ENCODE measurements at regions not wholly inside any gene's neighbourhood (a gene's known extent, or its start where the extent isn't known, plus 50 kb on each side); places are given as distances from the start of the nearest gene placed in this dataset.
"Not testable (repeated sequence)": the region's sequence is repeated elsewhere in the genome, so short reads cannot be mapped to it uniquely, and the experiment has no call there.

DNA sequence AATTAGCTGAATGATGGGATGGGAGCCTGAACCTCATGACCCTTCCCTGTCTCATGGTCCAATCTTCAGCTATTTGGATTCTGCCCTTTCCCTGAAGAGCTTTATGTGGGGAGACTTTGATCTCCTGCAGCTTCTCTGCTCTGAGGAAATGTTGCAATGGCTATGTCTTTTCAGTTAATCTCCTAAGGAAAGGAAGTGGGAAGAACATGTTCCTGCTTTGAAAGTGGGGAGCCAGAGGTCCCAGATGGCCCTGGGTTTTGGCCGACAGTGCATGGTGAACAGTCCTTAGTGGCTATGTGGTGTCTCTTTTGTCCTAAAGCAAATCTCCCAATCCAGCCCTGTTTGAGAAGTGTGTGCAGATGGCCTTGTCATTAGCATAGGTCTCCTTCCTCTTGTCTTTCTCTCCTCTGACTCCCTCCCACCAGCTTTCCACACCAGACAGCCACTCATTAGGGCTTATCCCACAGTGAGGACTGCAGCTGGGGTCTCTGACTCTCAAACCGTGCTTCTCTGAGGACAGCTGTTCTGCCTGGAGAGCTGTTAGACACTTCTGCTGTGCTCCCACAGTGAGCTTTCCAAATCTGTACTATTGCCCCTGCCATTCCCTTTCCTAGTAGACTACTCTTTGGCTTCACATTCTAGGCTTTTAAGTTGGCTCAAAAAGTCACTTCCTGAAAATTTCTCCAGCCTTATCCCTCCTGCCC lies 365.8 kb upstream of the UMPS start:
- no peak for DNase-seq (ENCODE audit: low spot score)

DNA sequence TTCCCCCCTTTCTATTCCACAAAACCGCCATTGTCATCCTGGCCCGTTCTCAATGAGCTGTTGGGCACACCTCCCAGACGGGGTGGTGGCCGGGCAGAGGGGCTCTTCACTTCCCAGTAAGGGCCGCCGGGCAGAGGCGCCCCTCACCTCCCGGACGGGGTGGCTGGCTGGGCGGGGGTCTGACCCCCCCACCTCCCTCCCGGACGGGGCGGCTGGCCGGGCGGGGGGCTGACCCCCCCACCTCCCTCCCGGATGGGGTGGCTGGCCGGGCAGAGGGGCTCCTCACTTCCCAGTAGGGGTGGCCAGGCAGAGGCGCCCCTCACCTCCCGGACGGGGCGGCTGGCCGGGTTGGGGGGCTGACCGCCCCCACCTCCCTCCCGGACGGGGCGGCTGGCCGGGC lies 363.6 kb upstream of the UMPS start:
- not testable (repeated sequence) for DNase-seq (ENCODE audit: low spot score)

DNA sequence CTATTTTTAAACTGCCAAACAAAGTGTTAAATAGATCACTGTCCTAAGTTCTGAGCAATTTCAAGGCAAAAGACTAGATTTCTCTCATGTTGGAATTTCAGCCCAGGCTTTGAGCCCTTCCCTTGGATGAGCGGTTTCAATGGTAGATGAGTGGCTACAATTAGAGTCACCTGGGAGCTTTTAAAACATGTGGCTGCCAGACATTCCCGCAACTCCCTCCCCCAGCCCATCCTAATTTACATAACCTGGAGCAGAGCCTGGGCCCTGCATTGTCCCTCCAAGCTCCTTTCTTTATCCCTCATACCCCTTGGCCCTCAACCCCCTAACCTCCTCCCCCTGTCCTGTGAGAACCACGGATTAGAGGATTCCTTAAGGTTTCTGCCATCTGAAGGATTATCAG lies 357.5 kb upstream of the UMPS start:
- no peak for DNase-seq (ENCODE audit: low spot score)

DNA sequence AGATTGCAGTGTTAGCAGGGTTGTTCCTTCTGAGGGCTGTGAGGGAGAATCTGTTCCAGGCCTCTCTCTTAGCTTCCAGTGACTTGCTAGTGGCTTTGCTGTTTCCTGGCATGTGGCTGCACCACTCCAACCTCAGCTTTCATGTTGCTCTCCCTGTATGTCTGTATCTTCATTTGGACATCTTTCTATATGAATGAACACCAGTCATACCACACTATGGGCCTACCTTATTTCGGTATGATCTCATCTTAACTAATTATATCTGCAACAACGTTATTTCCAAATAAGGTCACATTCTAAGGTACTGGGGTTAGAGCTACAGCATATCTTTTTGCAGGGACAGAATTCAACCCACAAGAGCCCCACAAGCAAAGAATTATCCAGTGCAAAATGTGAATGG lies 356.7 kb upstream of the UMPS start:
- no peak for DNase-seq (ENCODE audit: low spot score)

DNA sequence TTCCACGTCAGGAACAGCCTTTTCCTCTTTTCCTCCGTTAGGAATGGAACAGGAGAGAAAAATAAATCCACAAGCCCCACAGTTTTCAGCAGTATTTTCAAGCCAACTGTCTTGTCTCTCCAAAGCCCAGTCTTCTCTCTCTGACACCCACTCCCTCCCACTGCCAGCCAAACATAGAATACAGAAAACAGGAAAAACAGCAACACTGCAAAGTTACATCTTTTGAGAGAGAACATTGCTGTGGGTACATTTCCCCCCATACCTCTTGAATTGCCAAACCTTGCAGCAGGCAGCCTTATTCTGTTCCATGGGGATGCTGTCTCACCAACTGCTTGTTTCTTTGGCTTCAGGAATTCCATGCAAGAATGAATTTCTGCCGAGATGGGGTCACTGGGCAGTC lies 355.7 kb upstream of the UMPS start:
- DNase-seq (ENCODE audit: low spot score) = no peak

DNA sequence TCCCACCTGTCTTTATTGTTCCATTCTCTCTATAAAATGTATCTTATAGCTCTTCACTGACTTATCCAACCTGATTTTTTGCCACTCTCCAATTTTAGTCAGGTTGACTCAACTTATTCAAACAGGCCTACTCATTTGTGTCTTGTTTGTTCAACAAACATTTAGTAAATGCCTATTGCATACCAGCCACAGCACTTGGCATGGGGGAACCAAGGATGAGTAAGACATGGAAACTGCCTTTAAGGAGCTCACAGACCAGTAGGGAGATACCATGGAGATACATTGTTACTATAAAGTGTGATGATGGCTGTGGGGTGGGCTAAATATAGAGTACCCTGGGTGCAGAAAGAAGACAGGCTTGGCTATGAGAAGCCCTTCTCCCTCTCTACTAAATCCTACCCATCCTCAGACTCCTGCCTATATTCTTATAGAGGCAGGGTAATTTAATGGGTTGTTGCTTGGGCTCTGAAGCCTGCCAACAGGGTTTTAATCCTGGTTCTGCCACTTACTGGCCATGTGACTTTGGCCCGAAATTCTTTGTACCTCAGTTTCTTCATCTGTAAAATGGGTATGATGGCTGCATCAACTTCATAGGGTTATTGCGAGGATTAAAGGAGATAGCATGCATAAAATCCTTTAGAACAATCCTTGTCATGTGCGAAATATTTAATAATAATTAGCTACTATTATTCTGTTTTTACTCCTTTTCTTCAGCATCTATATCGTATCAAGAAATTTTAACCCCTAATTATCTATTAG lies 348.5 kb upstream of the UMPS start:
- DNase-seq (ENCODE audit: low spot score) = no peak

DNA sequence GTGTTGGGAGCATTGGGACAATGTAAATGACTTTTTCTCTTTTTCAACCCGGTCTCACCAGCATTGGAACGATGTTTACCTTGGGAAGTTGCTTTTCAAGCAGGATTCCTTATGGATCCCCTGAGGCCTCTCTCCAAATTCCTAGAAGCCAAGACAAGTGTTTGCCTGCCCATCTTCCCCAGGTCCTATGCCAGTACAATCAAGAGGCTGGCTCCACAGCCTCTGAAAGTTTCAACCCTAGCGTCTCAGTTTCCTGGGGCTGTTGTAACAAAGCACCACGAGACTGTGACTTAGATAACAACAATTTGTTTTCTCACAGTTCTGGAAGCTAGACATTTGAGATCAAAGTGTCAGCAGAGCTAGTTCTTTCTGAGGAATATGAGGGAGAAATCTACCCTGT lies 347.2 kb upstream of the UMPS start:
- DNase-seq (ENCODE audit: low spot score) = no peak

DNA sequence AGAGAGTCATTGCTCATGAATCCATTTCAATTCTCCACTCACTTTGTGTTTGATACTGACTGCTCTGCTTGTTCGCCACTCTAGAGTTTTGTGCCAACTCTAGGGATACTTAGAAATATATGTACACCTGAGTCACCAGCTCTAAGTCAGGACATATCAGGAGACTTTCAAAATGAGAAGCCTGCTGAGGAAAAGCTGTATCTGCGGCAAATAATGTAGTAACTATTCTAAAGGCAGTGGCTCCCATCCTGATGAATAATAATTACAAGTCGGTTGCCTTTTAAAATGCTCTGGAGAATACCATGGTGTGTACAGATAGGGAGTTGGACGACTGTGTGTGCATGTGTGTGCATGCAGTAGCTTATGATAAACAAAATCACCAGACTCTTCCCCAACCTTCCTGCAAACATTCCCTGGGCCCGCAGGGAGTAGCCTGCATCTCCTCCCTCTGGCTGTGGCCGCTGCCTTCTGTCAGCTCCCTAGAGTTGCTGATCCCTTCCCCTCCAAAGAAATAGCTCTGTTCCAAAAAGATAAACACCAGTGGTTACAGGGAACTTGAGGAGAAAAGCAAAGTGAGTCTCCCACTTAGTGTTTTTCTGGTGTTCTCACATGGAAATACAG lies 346.3 kb upstream of the UMPS start:
- no peak for DNase-seq (ENCODE audit: low spot score)

DNA sequence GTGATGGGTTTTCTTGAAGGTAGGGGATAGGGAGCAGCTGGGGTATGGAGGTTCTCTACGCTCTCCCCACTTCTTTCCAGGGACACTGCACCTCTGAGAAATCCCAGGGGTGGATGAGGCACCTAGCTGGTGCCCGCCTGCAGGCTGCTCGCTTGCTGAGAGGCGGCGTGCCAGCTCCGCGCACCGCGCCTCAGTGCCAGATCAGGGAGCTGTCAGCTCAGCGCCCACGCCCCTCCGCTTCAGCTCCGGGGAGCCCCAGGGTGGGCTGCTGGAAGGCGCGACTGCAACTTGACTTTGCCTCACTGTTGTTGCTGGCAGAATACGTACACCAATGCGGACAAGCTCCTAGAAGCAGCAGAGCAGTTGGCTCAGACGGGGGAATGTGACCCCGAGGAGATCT lies 345.7 kb upstream of the UMPS start:
- DNase-seq (ENCODE audit: low spot score) = no peak

DNA sequence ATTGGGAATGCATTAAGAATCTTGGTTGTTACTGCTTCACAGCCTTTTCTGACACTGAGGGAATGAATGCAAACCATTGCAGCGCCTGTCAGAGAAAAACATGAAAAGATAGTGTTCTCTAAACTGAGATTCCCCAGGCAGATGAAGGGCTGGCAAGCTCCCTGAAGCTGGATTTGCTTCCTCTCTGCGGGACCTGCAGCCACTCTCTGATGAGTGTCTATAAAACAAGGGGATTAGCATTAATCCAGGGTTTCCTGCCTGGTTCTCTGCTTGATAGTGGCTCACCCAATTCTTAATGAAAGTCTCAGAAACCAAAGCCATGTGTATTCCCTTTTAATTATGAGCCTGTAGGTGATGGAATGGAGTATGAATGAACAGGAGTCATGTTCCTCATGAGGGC lies 344.3 kb upstream of the UMPS start:
- no peak for DNase-seq (ENCODE audit: low spot score)

DNA sequence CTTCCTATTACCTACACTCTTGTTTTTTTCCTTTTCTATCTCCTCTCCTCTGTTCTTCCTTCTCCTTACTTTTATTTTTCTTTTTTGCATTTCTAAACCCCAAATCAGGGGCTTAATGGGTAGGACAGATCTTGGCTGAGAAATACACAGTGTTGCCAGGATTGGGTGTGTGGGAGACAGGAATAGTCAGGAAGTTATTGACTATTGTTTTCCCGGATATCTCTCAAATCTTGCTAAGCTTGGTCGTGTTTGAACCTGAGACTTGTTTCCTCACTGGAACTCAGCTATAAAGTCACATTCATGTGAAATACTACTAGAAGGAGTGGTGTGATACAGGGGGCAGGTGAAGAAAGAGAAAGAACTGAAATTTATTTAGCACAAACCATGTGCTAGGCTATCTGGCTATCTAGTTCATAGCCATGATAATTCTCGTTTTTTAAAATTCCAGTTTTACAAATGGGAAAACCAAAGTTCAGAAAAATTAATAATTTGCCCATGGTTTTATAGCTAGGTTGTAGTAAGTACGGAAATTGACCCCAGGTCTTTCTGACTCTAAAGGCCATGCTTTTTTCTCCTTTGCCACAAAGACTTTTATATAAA lies 343.2 kb upstream of the UMPS start:
- no peak for DNase-seq (ENCODE audit: low spot score)

DNA sequence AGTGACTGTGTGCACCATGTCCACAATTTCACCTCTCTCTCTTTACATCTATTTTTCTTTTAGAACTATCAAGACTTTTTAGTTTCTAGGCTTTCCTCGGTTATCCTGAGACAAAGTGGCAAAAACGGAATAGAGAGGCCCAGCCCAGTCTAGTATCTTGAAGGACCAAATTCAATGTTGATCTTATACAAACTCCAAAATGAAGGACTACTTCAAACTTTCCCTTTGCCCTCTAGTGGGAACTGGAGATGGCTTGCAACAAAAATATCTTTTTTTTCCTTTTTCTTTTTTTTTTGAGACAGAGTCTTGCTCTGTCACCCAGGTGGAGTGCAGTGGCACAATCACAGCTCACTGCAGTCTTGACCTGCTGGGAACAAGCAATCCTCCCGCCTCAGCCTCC lies 338.5 kb upstream of the UMPS start:
- no peak for DNase-seq (ENCODE audit: low spot score)

DNA sequence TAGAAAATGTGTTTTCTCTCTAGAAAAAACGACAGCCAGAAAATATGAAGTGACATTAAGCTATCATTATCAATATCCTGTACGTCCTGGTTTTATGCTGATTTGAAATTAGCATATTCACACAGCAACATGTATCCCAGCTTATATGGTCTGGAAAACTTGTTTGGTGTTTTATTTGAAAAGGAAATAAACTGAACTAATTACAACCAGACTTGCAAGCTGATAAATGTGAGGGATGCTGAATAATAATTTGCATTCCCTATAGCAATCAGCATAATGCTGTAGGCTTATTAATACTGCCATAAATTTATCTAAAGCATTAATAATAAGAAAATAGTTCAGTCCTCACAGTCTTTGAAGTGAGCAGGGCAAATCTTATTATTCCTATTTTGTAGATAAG lies 336.9 kb upstream of the UMPS start:
- no peak for DNase-seq (ENCODE audit: low spot score)

DNA sequence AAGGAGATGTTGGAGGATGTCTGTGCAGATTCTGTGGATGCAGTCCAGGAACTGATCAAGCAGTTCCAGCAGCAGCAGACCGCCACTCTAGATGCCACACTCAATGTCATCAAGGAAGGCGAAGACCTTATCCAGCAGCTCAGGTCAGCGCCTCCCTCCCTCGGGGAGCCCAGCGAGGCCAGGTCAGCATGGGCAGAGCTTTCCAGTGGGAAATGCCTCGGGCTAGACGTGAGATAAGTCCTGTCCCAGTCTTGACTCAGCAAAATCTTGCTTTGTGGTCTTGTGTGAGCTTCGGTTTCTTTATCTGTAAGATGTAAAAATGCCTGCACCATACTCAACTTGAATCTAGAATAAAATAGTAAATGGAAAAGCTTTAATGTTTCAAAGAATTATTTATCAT lies 335.1 kb upstream of the UMPS start:
- DNase-seq (ENCODE audit: low spot score) = no peak

DNA sequence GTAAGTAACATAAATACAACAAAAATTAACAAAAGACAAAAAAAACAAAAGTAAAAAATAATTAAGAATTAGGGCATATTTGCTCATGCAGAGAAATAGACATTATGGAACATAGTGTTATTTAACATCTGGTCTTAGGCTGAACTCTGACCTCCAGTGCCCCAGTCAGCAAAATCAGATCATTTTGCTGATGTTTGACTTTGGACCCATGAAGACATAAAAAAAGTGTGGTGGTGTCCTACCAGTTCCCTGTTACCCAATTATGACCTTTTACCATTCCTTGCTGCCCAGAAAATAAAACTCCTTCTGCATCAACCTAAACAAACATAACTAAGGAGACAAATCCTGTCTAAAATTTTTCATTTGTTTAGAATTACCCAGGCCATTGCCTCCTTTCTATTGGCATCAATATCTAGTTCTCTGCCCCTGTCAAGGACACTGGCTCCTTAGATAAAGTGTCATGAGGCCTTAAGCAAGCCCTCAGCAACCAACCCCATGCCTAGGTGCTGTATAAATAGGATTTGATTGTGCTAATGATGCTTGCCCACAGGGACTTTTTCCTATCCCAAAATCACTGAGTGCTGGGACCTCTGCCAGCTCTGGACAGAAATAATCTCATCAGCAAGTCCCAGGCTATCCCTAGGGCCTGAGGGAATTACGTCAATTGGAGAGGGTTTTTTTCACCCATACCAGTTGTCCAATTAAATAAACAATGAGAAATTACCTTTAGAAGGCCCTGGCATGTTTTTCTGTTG lies 334.5 kb upstream of the UMPS start:
- DNase-seq (ENCODE audit: low spot score) = peak; percentile 16

DNA sequence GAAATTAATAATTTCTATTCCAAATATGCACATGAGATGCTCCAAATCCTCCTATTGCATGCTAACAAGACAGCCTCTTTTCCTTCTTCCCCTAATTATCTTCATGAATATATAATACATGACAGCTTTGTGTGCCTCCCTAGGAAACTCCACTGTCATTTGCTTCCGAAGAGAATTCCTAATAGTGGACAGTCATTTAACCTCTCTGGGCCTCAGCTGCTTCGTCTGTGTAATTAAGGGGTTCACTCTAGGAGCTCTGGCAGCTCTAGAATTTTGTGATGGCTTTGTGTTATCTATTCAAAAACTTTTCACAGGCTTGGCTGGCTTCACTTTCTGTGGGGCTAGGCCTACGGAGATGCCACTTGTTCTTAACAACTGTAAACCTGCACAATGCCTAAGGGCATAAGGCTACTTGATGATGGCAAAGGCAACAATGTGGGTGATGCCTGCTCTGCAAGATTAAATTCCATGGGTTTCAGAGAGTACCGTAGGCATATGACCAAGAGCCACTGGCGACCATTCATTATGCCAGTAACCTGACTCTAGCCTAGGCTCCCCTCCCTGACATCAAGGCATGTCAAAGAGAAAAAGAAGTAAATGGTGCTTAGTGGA lies 333.8 kb upstream of the UMPS start:
- DNase-seq (ENCODE audit: low spot score) = no peak

DNA sequence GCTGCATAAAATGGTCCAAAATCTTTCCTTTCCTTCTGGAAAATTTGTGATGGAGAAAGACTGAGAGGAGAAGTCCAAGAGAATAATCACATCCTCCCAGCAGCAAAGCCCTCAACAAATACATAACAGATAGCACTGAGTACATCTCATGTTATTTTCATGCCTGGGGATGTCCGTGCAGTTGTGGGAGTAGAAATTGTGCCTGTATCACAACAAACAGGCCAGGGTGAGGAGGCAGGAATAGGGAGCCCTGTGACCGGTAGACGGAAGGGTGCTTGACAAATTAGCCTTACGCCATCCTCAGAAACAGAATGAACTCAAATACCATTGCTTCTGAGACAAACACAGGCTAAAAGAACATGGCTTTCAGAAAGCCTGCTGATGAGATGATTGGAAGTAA lies 333.2 kb upstream of the UMPS start:
- DNase-seq (ENCODE audit: low spot score) = no peak

DNA sequence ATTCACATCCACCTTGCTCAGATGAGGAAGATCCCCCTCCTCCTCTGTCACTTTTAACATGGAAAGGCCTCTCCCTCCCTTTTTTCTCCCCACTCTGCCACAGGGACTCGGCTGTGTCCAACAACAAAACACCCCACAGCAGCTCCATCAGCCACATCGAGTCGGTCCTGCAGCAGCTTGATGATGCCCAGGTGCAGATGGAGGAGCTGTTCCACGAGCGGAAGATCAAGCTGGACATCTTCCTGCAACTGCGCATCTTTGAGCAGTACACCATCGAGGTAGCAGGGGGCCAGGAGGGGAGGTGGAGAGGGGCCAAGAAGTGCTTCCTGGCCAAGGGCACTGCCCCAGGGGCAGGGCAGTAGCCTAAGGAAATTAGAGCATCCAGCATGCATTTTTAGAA lies 331.7 kb upstream of the UMPS start:
- DNase-seq (ENCODE audit: low spot score) = no peak

DNA sequence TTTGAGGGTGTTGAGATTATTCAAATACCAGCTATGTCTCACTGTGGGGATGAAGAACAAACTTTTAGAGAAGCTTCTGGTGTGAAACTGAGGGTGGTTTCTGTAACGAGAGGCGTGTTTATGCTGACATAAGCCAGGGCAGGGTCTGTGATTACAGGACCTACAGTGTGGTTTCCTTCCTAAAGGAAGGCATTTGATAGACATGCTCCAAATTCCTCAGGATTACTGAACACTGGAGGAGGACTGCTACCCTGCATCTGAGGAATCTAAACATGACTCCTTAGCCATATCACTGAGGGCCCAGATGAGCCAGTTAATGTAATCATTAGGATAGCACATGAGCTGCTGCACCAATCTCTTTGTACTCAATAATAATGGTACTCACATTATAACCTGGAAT lies 328.4 kb upstream of the UMPS start:
- no peak for DNase-seq (ENCODE audit: low spot score)

DNA sequence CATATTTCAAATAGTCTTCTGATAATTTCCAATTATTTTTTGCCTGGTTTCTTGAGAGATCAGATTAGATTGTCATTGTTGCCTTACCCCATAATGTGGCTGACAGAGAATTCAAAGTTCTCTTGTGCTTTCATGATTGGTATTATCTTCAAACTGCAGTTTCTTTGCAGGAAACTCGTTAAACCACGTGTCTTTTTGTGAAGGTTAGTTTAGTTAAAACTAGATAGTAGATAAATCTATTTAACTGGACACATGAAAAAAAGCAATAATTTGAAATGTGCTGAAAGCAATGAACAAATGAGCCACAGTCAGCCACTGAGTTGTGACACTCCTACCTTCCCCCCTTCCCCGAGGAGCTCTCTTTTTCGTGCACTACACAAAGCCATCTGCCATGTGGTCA lies 327.5 kb upstream of the UMPS start:
- DNase-seq (ENCODE audit: low spot score) = no peak

DNA sequence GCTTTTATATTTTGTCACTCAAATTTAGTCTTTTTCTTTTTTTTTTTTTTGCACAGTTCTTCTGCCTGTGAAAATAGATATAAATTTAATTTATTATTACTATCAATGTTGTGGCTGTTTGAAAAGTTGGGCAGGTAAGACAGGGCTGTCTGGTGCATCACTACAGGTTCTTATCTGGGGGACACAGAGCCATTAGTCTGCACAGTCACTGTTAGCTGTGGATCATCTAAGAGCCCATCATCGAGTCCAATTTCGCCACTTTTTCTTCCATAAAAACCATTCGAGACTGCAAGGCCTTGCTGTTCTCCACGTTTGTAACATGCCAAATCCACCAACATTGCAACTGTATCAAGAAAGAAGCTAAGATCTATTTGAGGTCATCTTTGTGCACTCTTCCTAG lies 325.6 kb upstream of the UMPS start:
- DNase-seq (ENCODE audit: low spot score) = no peak

DNA sequence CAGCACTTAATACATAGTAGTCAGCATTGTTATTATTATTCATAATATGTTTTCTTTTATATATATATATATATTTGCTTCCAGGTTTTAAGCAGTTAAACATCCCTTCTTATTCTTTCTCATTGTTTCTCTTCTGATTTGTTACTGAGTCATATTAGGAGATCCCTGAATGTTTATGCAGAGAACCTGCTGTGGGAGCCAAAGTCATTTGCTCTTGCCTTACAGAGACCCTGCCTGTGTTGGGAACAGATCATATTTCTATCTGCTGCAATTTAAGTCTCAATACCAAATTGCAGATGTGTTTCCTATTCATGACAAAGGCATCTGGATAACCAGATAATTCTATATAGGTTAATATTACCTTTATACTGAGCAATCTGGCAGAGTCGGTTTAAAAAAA lies 323.0 kb upstream of the UMPS start:
- no peak for DNase-seq (ENCODE audit: low spot score)
